Psoas muscle (tissue), 7 donors: ENCODE measurements at regions not wholly inside any gene's neighbourhood (a gene's known extent, or its start where the extent isn't known, plus 50 kb on each side); places are given as distances from the start of the nearest gene placed in this dataset.

Experiments used
- ATAC-seq, 4 donors: fragments of 200-7000 bp; cut with Tn5 transposase; one replicate each; pipeline ENCODE4 v1.9.1; 2020; ENCODE audit warnings: moderate library complexity in 3 of 4, mild to moderate bottlenecking in 2 of 4
- DNase-seq, 2 donors: peaks; one replicate each; pipeline ENCODE4 v3.0.0-alpha.2; 2020
- H3K27ac ChIP-seq: fragments of 200-600 bp; one replicate; pipeline ENCODE4 v1.8.0; 2022
- H3K27me3 ChIP-seq, 3 donors: fragments of 200-600 bp in 1 of 3; one replicate each; pipeline versions ENCODE4 v1.6.1 to v1.8.0; 2013 to 2022; ENCODE audit warnings: low read length in 2 of 3, mild to moderate bottlenecking in 2 of 3, moderate library complexity in 1 of 3; ENCODE audit not compliant: insufficient read depth in 3 of 3
- H3K36me3 ChIP-seq, 2 donors: fragments of 200-600 bp in 1 of 2; one replicate each; pipeline versions ENCODE4 v1.6.1 to v1.8.0; 2013 to 2022; ENCODE audit warnings: low read depth in 1 of 2, mild to moderate bottlenecking in 1 of 2, moderate library complexity in 1 of 2; ENCODE audit not compliant: insufficient read depth in 1 of 2
- H3K4me1 ChIP-seq: fragments of 200-600 bp; one replicate; pipeline ENCODE4 v1.8.0; 2022
- H3K4me3 ChIP-seq: fragments of 200-600 bp; one replicate; pipeline ENCODE4 v1.8.0; 2022; ENCODE audit warnings: mild to moderate bottlenecking
- H3K9me3 ChIP-seq: fragments of 200-600 bp; one replicate; pipeline ENCODE4 v1.8.0; 2022
- CTCF ChIP-seq: fragments of 200-600 bp; IDR thresholded peaks from one replicate; pipeline ENCODE4 v1.8.0; 2022; ENCODE audit warnings: antibody characterized with exemption
- WGBS, 3 donors: extraction: QIAGEN DNeasy Blood & Tissue Kit; methylation state at CpG; one replicate each; pipeline versions ENCODE4 v1.1.6 to v1.1.7; 2013; 5-methylcytosine and 5-hydroxymethylcytosine counted together
- intact Hi-C, 2 donors: fragments of 100-400 bp; cut with DNase I; formaldehyde crosslinking; loops; one replicate each; pipeline versions ENCODE4 v1.11.0 to v1.14.2; 2022
- donor health status: healthy with polysubstance abuse.
- donor health status: DM: no; HTN: no; CAD: no; lungs with moderate emphysema.
- donor health status: Bipolar disorder and iron deficiency.
- donor health status: healthy.
- donor health status: DM: yes; HTN: yes; CAD: no.
- donor health status: DM: no; HTN: no; CAD: no.
- donor health status: DM: yes; HTN: yes; CAD: no.

GRCh38 chr1:206419783-206420182 is 50.5 kb upstream of the IKBKE start:
- WGBS, 3 donors, result 82 to 93% (median 91%) methylated on average over 2 of the region's 2 CpGs
- Histone ChIP-seq H3K27me3 (no peaks in the 10 kb centered on the region), H3K9me3 (no peaks in the 10 kb centered on the region), H3K4me1 (no peaks in the 10 kb centered on the region), H3K36me3 (peaks cover 4 to 19% of the 10 kb centered on the region in 2 donors), H3K4me3 (no peak overlapping the region), H3K27ac (no peak overlapping the region)
- DNase-seq (no peak), ATAC-seq (no peak)
- no peak for TF ChIP-seq CTCF
- intact Hi-C loops, result no loop called here

- no peak for TF ChIP-seq CTCF
- DNase-seq (no peak), ATAC-seq (no peak)
- Histone ChIP-seq H3K4me3 (no peak overlapping the region), H3K27me3 (no peaks in the 10 kb centered on the region), H3K4me1 (no peaks in the 10 kb centered on the region), H3K36me3 (peaks cover 4 to 19% of the 10 kb centered on the region in 2 donors), H3K27ac (no peak overlapping the region), H3K9me3 (no peaks in the 10 kb centered on the region)
- 72 to 98% (median 95%) methylated on average over 4 of the region's 4 CpGs for WGBS, 3 donors
- intact Hi-C loops, result no loop called here
Measured at GRCh38 chr1:206420471-206420870, 49.8 kb upstream of the IKBKE start.
